Hepatocyte (in vitro differentiated cells): ENCODE measurements at regions not wholly inside any gene's neighbourhood (a gene's known extent, or its start where the extent isn't known, plus 50 kb on each side); places are given as distances from the start of the nearest gene placed in this dataset.
A peak's percentile ranks its signal among the peaks of the same experiment; 100 is the strongest.

Experiments
- DNase-seq: peaks from one replicate; pipeline ENCODE4 v3.0.0-alpha.2; 2016; ENCODE audit warnings: low spot score
- H2AFZ ChIP-seq: fragments of 200-600 bp; sonication (generic); 2 replicates; pipeline ENCODE4 v1.6.0; 2016; ENCODE audit warnings: antibody characterized with exemption, mild to moderate bottlenecking
- H3K27ac ChIP-seq: fragments of 200-600 bp; sonication (generic); 2 replicates; pipeline ENCODE4 v1.5.1; 2016; ENCODE audit warnings: mild to moderate bottlenecking
- H3K27me3 ChIP-seq: fragments of 200-600 bp; sonication (generic); 2 replicates; pipeline ENCODE4 v1.6.1; 2016
- H3K36me3 ChIP-seq: fragments of 200-600 bp; sonication (generic); replicated peaks from 2 replicates; pipeline ENCODE4 v1.5.1; 2016; ENCODE audit warnings: low read depth; ENCODE audit not compliant: insufficient read depth
- H3K4me1 ChIP-seq: fragments of 200-600 bp; sonication (generic); 2 replicates; pipeline ENCODE4 v1.5.1; 2016; ENCODE audit warnings: mild to moderate bottlenecking, moderate library complexity; ENCODE audit not compliant: insufficient read depth
- H3K4me2 ChIP-seq: fragments of 200-600 bp; sonication (generic); 2 replicates; pipeline ENCODE4 v1.6.0; 2016
- H3K4me3 ChIP-seq: fragments of 200-600 bp; sonication (generic); 2 replicates; pipeline ENCODE4 v1.5.1; 2016; ENCODE audit warnings: mild to moderate bottlenecking
- H3K79me2 ChIP-seq: fragments of 200-600 bp; sonication (generic); 2 replicates; pipeline ENCODE4 v1.6.0; 2017; ENCODE audit warnings: mild to moderate bottlenecking
- H3K9me2 ChIP-seq: fragments of 200-600 bp; sonication (generic); replicated peaks from 2 replicates; pipeline ENCODE4 v1.6.0; 2017; ENCODE audit warnings: mild to moderate bottlenecking; ENCODE audit not compliant: insufficient read depth
- H3K9me3 ChIP-seq: fragments of 200-600 bp; sonication (generic); 2 replicates; pipeline ENCODE4 v1.5.1; 2016; ENCODE audit warnings: low read depth, mild to moderate bottlenecking
- H4K20me1 ChIP-seq: fragments of 200-600 bp; sonication (generic); 2 replicates; pipeline ENCODE4 v1.6.0; 2016; ENCODE audit warnings: mild to moderate bottlenecking; ENCODE audit not compliant: insufficient read depth, poor library complexity, severe bottlenecking
- CTCF ChIP-seq: fragments of 200-600 bp; sonication (generic); IDR thresholded peaks from 2 replicates; pipeline ENCODE4 v1.5.1; 2016; ENCODE audit warnings: antibody characterized with exemption, mild to moderate bottlenecking; ENCODE audit not compliant: poor library complexity
- EZH2 ChIP-seq: fragments of 200-600 bp; sonication (generic); IDR thresholded peaks from 2 replicates; pipeline ENCODE4 v1.6.1; 2016; ENCODE audit warnings: antibody characterized with exemption, mild to moderate bottlenecking, borderline replicate concordance
- EZH2phosphoT487 ChIP-seq: fragments of 200-600 bp; sonication (generic); IDR thresholded peaks from one replicate; pipeline ENCODE4 v1.6.1; 2018; ENCODE audit warnings: antibody characterized with exemption, mild to moderate bottlenecking, low read depth, moderate library complexity; ENCODE audit not compliant: unreplicated experiment, severe bottlenecking
- WGBS: methylation state at CpG from one replicate; pipeline ENCODE4 v1.1.6; 2016; ENCODE audit warnings: low lambda C conversion rate; ENCODE audit errors: missing lambda C conversion rate; 5-methylcytosine and 5-hydroxymethylcytosine counted together

GRCh38 chr5:35341189-35341588, 110.9 kb upstream of the PRLR start:
- H3K36me3 ChIP-seq: no peaks in the 10 kb centered on the region
- no peak for TF ChIP-seq EZH2
- TF ChIP-seq CTCF: no peak
- no peak for TF ChIP-seq EZH2phosphoT487
- no peaks in the 10 kb centered on the region for H3K27me3 ChIP-seq
- no peaks in the 10 kb centered on the region for H3K79me2 ChIP-seq
- no peak overlapping the region for H2AFZ ChIP-seq
- H3K4me2 ChIP-seq: no peak overlapping the region
- 88% methylated on average over 1 of the region's 1 CpG for WGBS
- H3K9me2 ChIP-seq: no peaks in the 10 kb centered on the region
- no peak for DNase-seq
- H3K9me3 ChIP-seq: peaks cover 5% of the 10 kb centered on the region
- H3K27ac ChIP-seq: no peak overlapping the region
- no peaks in the 10 kb centered on the region for H4K20me1 ChIP-seq
- no peak overlapping the region for H3K4me3 ChIP-seq
- H3K4me1 ChIP-seq: peaks cover 6% of the 10 kb centered on the region

- H3K36me3 ChIP-seq: no peaks in the 10 kb centered on the region
- no peaks in the 10 kb centered on the region for H3K27me3 ChIP-seq
- H3K27ac ChIP-seq: no peak overlapping the region
- TF ChIP-seq CTCF (no peak), EZH2 (no peak), EZH2phosphoT487 (no peak)
- peaks cover 6% of the 10 kb centered on the region for H3K4me1 ChIP-seq
- H3K4me2 ChIP-seq: no peak overlapping the region
- H3K9me3 ChIP-seq: peaks cover 5% of the 10 kb centered on the region
- H3K79me2 ChIP-seq: no peaks in the 10 kb centered on the region
- no peak overlapping the region for H2AFZ ChIP-seq
- H3K9me2 ChIP-seq: no peaks in the 10 kb centered on the region
- H4K20me1 ChIP-seq: no peaks in the 10 kb centered on the region
- H3K4me3 ChIP-seq: no peak overlapping the region
- WGBS: 21% methylated on average over 1 of the region's 1 CpG
- DNase-seq: no peak
These were observed 109.4 kb upstream of the PRLR start for GRCh38 chr5:35339616-35340100.

- Histone ChIP-seq H3K9me3 (peaks cover 5% of the 10 kb centered on the region), H3K4me2 (no peak overlapping the region), H3K27me3 (no peaks in the 10 kb centered on the region), H2AFZ (no peak overlapping the region), H3K9me2 (no peaks in the 10 kb centered on the region), H3K27ac (no peak overlapping the region), H3K4me3 (no peak overlapping the region), H3K36me3 (no peaks in the 10 kb centered on the region), H3K4me1 (peaks cover 6% of the 10 kb centered on the region), H3K79me2 (no peaks in the 10 kb centered on the region), H4K20me1 (no peaks in the 10 kb centered on the region)
- no peak for DNase-seq
- WGBS: 90% methylated on average over 1 of the region's 1 CpG
- TF ChIP-seq CTCF (no peak), EZH2 (no peak), EZH2phosphoT487 (no peak)
These were observed 108.7 kb upstream of the PRLR start for GRCh38 chr5:35339006-35339405.

- DNase-seq: no peak
- TF ChIP-seq CTCF (no peak), EZH2phosphoT487 (no peak), EZH2 (no peak)
- H3K79me2 ChIP-seq: no peaks in the 10 kb centered on the region
- H4K20me1 ChIP-seq: no peaks in the 10 kb centered on the region
- peak overlapping the region; percentile 59 for H3K27ac ChIP-seq
- no peaks in the 10 kb centered on the region for H3K27me3 ChIP-seq
- peaks cover 6% of the 10 kb centered on the region for H3K4me1 ChIP-seq
- peaks cover 5% of the 10 kb centered on the region for H3K9me3 ChIP-seq
- no peak overlapping the region for H3K4me3 ChIP-seq
- H3K36me3 ChIP-seq: no peaks in the 10 kb centered on the region
- peak overlapping the region; percentile 31 for H2AFZ ChIP-seq
- no peaks in the 10 kb centered on the region for H3K9me2 ChIP-seq
- H3K4me2 ChIP-seq: no peak overlapping the region
These were observed 107.8 kb upstream of the PRLR start for GRCh38 chr5:35338157-35338453.
